ENCODE measurements at regions not wholly inside any gene's neighbourhood (a gene's known extent, or its start where the extent isn't known, plus 50 kb on each side); places are given as distances from the start of the nearest gene placed in this dataset.

DNA sequence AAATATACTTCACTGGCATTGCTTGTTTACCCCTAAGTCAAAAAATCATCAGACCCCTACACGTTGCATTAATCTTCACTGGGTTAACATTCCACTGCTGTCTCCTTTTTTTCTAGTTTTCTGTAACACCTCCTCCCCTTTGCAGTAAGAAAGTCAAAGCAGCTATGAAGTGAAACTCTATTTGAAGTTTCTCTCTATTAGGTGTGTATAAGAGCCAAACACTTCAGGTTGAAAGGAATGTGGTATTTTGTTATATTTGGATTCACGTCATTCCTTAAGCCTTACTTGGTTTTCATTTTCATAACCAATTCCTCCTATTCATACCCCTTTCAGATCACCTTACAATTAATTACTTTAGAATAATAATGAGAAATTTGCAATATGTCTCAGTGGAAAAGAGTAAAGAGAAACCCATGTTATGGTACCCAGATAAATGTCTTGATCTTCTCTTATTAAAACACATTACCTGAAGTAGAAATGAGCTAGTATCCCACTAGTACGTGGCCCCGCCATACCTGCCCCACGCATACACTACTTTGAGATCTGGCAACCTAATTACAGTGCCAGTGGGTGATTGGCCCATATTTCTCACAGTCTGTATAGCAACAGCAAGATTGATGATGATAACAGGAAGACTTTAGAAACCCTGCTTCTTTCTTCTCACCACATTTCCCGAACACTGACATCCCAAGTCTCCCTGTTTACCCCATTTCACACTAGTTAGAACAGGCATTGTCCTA, 236.4 kb upstream of the RGS6 start:
- no peak overlapping the region for H3K27ac ChIP-seq
- no peaks in the 10 kb centered on the region for H3K4me1 ChIP-seq
- TF ChIP-seq, protein P1, sequence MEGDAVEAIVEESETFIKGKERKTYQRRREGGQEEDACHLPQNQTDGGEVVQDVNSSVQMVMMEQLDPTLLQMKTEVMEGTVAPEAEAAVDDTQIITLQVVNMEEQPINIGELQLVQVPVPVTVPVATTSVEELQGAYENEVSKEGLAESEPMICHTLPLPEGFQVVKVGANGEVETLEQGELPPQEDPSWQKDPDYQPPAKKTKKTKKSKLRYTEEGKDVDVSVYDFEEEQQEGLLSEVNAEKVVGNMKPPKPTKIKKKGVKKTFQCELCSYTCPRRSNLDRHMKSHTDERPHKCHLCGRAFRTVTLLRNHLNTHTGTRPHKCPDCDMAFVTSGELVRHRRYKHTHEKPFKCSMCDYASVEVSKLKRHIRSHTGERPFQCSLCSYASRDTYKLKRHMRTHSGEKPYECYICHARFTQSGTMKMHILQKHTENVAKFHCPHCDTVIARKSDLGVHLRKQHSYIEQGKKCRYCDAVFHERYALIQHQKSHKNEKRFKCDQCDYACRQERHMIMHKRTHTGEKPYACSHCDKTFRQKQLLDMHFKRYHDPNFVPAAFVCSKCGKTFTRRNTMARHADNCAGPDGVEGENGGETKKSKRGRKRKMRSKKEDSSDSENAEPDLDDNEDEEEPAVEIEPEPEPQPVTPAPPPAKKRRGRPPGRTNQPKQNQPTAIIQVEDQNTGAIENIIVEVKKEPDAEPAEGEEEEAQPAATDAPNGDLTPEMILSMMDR (IDR thresholded peaks at IDR 0.05): no peak
- TF ChIP-seq POLR2A (IDR thresholded peaks at IDR 0.05): no peak
- DNase-seq: no peak
- no peak overlapping the region for H3K4me3 ChIP-seq
- no peaks in the 10 kb centered on the region for H3K36me3 ChIP-seq
- intact Hi-C loops (cut with DNase I; ENCODE audit: low total_unique reads): no loop called here
- no peaks in the 10 kb centered on the region for H3K27me3 ChIP-seq
- H3K9me3 ChIP-seq: no peaks in the 10 kb centered on the region

DNA sequence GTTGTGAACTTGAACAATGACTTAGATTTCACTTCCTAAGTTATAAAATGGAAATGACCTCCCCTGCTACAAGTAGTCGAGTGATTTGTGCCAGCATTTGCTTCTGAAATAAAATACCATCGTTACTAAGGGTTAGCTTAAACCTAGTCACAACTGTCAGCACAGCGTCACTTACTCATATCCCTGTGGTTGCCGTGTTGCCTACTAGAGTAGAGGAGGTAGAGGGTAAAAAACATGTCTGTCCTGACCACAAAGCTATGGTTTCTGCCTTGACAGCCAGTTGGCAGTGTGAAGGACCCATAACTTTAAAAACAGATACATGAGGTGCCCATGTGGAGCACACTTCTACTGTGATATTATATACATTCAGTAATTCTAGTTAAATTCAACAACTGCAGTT, 234.2 kb upstream of the RGS6 start:
- H3K4me1 ChIP-seq: no peaks in the 10 kb centered on the region
- H3K36me3 ChIP-seq: no peaks in the 10 kb centered on the region
- no peaks in the 10 kb centered on the region for H3K27me3 ChIP-seq
- intact Hi-C loops (cut with DNase I; ENCODE audit: low total_unique reads): no loop called here
- TF ChIP-seq, protein P1 (IDR thresholded peaks at IDR 0.05): no peak
- no peak for TF ChIP-seq POLR2A (IDR thresholded peaks at IDR 0.05)
- H3K9me3 ChIP-seq: no peaks in the 10 kb centered on the region
- no peak overlapping the region for H3K27ac ChIP-seq
- no peak overlapping the region for H3K4me3 ChIP-seq
- DNase-seq: no peak

DNA sequence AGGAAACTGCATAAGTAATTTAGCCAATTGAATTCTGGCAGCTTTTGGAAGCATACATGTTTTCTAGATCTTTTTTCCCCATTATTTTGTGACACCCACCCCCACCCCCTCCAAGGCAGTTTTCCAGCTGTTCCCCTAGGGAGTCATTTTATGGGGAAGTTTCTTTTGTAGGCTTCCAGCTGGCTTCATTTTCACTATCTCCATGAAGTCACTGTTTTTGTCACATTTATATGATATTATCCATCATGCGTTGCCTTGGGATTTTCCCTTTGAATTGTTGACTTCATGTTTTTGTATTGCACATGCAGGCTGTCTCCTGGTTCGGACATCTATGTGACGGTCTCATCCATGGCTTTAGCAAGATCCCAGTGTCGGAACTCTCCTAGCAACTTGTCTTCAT, 233.6 kb upstream of the RGS6 start:
- H3K4me1 ChIP-seq: no peaks in the 10 kb centered on the region

DNA sequence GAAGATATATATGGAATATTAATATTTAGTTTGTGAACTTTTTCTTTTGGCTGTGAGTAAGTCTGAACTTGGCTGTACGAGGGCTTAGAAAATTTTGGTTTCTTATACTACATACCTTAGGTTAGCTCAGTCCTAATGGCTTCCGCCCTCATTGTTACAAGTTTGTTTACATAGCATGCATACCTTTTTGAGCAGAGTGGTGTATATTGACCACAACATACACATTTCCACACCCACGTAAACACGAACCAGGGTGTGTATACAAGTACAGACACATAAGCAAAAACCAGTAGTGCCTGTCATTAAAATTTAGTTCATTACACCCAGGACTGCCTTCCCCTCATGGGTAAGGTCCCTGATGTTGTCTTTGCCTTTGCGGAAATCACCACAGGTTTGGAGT, 230.2 kb upstream of the RGS6 start:
- DNase-seq: no peak
- H3K27ac ChIP-seq: no peak overlapping the region
- intact Hi-C loops (cut with DNase I; ENCODE audit: low total_unique reads): no loop called here
- H3K36me3 ChIP-seq: no peaks in the 10 kb centered on the region
- H3K4me1 ChIP-seq: no peaks in the 10 kb centered on the region
- no peak overlapping the region for H3K4me3 ChIP-seq
- TF ChIP-seq, protein P1 (IDR thresholded peaks at IDR 0.05): no peak
- TF ChIP-seq POLR2A (IDR thresholded peaks at IDR 0.05): no peak
- no peaks in the 10 kb centered on the region for H3K9me3 ChIP-seq
- no peaks in the 10 kb centered on the region for H3K27me3 ChIP-seq

More for the DNA sequence above, 233.6 kb upstream of the RGS6 start:
- H3K27me3 ChIP-seq: no peaks in the 10 kb centered on the region
- DNase-seq: no peak
- no peaks in the 10 kb centered on the region for H3K9me3 ChIP-seq
- H3K27ac ChIP-seq: peak overlapping the region; percentile 26 to 38
- intact Hi-C loops (cut with DNase I; ENCODE audit: low total_unique reads): no loop called here
- no peaks in the 10 kb centered on the region for H3K36me3 ChIP-seq
- no peak overlapping the region for H3K4me3 ChIP-seq
- TF ChIP-seq POLR2A (IDR thresholded peaks at IDR 0.05): no peak
- TF ChIP-seq, protein P1 (IDR thresholded peaks at IDR 0.05): no peak

DNA sequence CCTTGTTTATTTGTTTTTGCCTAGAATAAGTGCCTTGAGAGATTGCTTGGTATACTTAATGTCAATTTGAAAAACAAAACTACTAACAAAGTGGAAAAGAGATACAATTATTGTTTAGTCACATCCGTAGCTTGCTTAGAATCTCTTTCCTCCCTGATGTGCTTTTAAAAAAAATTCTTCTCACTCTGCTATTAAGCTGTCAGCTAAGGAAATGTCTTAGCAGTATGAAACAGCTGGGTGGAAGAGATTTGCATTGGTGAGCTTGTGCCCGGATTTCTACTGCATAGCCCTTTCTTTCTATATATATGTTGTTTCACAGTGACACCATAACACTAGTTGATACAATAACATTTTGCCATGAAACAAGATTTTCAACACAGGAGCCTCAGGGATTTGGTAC, 229.4 kb upstream of the RGS6 start:
- Histone ChIP-seq H3K9me3 (no peaks in the 10 kb centered on the region), H3K27ac (peak overlapping the region in 1 of 2 donors; percentile 14), H3K27me3 (no peaks in the 10 kb centered on the region), H3K4me1 (no peaks in the 10 kb centered on the region), H3K36me3 (no peaks in the 10 kb centered on the region), H3K4me3 (no peak overlapping the region)
- TF ChIP-seq, protein P1 (IDR thresholded peaks at IDR 0.05): no peak
- no peak for TF ChIP-seq POLR2A (IDR thresholded peaks at IDR 0.05)
- DNase-seq: no peak
- intact Hi-C loops (cut with DNase I; ENCODE audit: low total_unique reads): no loop called here

All from uterus (tissue), 3 donors.